ENCODE measurements at regions not wholly inside any gene's neighbourhood (a gene's known extent, or its start where the extent isn't known, plus 50 kb on each side); places are given as distances from the start of the nearest gene placed in this dataset.

DNA sequence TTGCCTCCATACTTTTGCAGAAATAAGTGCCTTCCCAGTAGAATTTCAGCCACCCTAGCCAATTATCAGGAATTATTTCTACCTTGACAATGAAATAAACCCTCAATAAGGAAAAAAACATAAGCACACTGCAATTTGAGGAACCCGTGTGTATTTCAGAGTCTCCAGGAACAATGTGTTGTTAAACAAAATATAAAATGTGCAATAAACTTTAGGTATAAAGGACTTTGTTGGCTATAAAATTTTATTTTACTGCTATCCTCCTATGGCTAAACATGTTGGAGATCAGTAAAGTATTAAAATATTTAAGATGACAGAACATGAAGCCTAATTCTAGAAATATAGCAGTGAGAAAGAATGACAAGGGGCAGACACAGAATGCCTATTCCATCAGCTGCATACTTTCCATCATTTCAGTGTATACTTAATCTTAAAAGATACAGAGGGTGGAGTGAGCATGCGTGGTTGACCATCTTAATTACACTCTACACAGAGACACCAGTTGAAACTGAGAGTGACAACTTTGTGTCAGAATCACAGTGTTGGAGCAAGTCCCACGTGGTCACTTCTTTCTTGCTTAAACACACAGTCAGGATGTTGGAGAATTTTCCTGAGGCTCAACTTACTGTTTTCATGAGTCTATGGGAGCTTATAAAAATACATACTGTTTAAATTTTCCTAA is 79.0 kb upstream of the SUCLG2 start:
- TF ChIP-seq, protein P1, sequence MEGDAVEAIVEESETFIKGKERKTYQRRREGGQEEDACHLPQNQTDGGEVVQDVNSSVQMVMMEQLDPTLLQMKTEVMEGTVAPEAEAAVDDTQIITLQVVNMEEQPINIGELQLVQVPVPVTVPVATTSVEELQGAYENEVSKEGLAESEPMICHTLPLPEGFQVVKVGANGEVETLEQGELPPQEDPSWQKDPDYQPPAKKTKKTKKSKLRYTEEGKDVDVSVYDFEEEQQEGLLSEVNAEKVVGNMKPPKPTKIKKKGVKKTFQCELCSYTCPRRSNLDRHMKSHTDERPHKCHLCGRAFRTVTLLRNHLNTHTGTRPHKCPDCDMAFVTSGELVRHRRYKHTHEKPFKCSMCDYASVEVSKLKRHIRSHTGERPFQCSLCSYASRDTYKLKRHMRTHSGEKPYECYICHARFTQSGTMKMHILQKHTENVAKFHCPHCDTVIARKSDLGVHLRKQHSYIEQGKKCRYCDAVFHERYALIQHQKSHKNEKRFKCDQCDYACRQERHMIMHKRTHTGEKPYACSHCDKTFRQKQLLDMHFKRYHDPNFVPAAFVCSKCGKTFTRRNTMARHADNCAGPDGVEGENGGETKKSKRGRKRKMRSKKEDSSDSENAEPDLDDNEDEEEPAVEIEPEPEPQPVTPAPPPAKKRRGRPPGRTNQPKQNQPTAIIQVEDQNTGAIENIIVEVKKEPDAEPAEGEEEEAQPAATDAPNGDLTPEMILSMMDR (conservative IDR thresholded peaks at IDR 0.05; ENCODE audit: low read length): no peak
- TF ChIP-seq EZH2phosphoT487 (IDR thresholded peaks at IDR 0.05; ENCODE audit: borderline replicate concordance): no peak
